Neuronal stem cell (in vitro differentiated cells): ENCODE measurements at regions not wholly inside any gene's neighbourhood (a gene's known extent, or its start where the extent isn't known, plus 50 kb on each side); places are given as distances from the start of the nearest gene placed in this dataset.

ENCODE experiments used
- DNase-seq: peaks from one replicate; pipeline ENCODE4 v3.0.0-alpha.2; 2013; ENCODE audit warnings: low spot score
- H2AFZ ChIP-seq: one replicate; pipeline ENCODE4 v1.6.1; 2013; ENCODE audit warnings: mild to moderate bottlenecking, low read length, inconsistent platforms
- H2AK5ac ChIP-seq: 2 replicates; pipeline ENCODE4 v1.6.1; 2013; ENCODE audit warnings: low read depth, mild to moderate bottlenecking, inconsistent platforms, low read length, moderate library complexity, mixed read lengths
- H2BK120ac ChIP-seq: 2 replicates; pipeline ENCODE4 v1.6.1; 2013; ENCODE audit warnings: low read depth, mild to moderate bottlenecking, inconsistent platforms, low read length, moderate library complexity, mixed read lengths
- H2BK12ac ChIP-seq: one replicate; pipeline ENCODE4 v1.6.1; 2013; ENCODE audit warnings: low read length, inconsistent platforms
- H2BK15ac ChIP-seq: 2 replicates; pipeline ENCODE4 v1.6.1; 2013; ENCODE audit warnings: mild to moderate bottlenecking, low read length, inconsistent platforms, mixed read lengths
- H2BK5ac ChIP-seq: one replicate; pipeline ENCODE4 v1.6.1; 2013; ENCODE audit warnings: inconsistent platforms, mild to moderate bottlenecking, low read length, moderate library complexity
- H3K14ac ChIP-seq: one replicate; pipeline ENCODE4 v1.6.1; 2013; ENCODE audit warnings: low read length, inconsistent platforms
- H3K18ac ChIP-seq: 2 replicates; pipeline ENCODE4 v1.6.1; 2013; ENCODE audit warnings: low read length, inconsistent platforms
- H3K23ac ChIP-seq: 2 replicates; pipeline ENCODE4 v1.6.1; 2013; ENCODE audit warnings: low read depth, mild to moderate bottlenecking, mixed read lengths, low read length, inconsistent platforms; ENCODE audit not compliant: poor library complexity
- H3K27ac ChIP-seq: replicated peaks from 3 replicates; pipeline ENCODE4 v1.5.1; 2013; ENCODE audit warnings: low read length, inconsistent platforms
- H3K27me3 ChIP-seq, 3 experiments: 2 replicates each; pipeline ENCODE4 v1.6.1; 2013; ENCODE audit warnings: low read length in 3 of 3, mild to moderate bottlenecking in 2 of 3, inconsistent platforms in 1 of 3, low read depth in 1 of 3, mixed read lengths in 1 of 3, moderate library complexity in 1 of 3; ENCODE audit not compliant: control insufficient read depth in 3 of 3, insufficient read depth in 3 of 3
- H3K36me3 ChIP-seq, 2 donors: replicated peaks in 1 of 2; 2 replicates each; pipeline ENCODE4 v1.6.1; 2013; ENCODE audit warnings: low read length in 2 of 2; ENCODE audit not compliant: control insufficient read depth in 2 of 2, insufficient read depth in 2 of 2
- H3K4ac ChIP-seq: 2 replicates; pipeline ENCODE4 v1.6.1; 2013; ENCODE audit warnings: inconsistent platforms, mild to moderate bottlenecking, low read length, moderate library complexity
- H3K4me1 ChIP-seq, 2 donors: 1 replicate in 1 of 2; 2 replicates in 1 of 2; pipeline ENCODE4 v1.6.1; 2013; ENCODE audit warnings: low read length in 2 of 2, low read depth in 1 of 2; ENCODE audit not compliant: control insufficient read depth in 2 of 2, insufficient read depth in 1 of 2
- H3K4me2 ChIP-seq: one replicate; pipeline ENCODE4 v1.6.1; 2013; ENCODE audit warnings: mild to moderate bottlenecking, low read length, inconsistent platforms; ENCODE audit not compliant: insufficient read depth, poor library complexity, severe bottlenecking
- H3K4me3 ChIP-seq, 2 donors: 2 replicates each; pipeline ENCODE4 v1.5.1; 2013; ENCODE audit warnings: low read length in 2 of 2, mild to moderate bottlenecking in 2 of 2, inconsistent platforms in 1 of 2, moderate library complexity in 1 of 2
- H3K79me1 ChIP-seq: one replicate; pipeline ENCODE4 v1.6.1; 2013; ENCODE audit warnings: low read depth, mild to moderate bottlenecking, inconsistent platforms, low read length, moderate library complexity
- H3K9ac ChIP-seq: one replicate; pipeline ENCODE4 v1.6.1; 2013; ENCODE audit warnings: mild to moderate bottlenecking, low read depth, low read length, inconsistent platforms; ENCODE audit not compliant: poor library complexity
- H3K9me3 ChIP-seq, 2 donors: replicated peaks in 1 of 2; 2 replicates each; pipeline versions ENCODE3 to v1.6.1; 2013; ENCODE audit warnings: low read length in 2 of 2, mild to moderate bottlenecking in 2 of 2, inconsistent platforms in 1 of 2, low read depth in 1 of 2, mixed read lengths in 1 of 2, moderate library complexity in 1 of 2; ENCODE audit not compliant: control insufficient read depth in 2 of 2, insufficient read depth in 1 of 2
- H4K8ac ChIP-seq: one replicate; pipeline ENCODE4 v1.6.1; 2013; ENCODE audit warnings: low read depth, mild to moderate bottlenecking, inconsistent platforms, low read length, moderate library complexity
- H4K91ac ChIP-seq: one replicate; pipeline ENCODE4 v1.6.1; 2013; ENCODE audit warnings: low read length, low read depth, mild to moderate bottlenecking, inconsistent platforms; ENCODE audit not compliant: poor library complexity
- WGBS, 2 donors: extraction: QIAGEN DNeasy Blood & Tissue Kit; methylation state at CpG; one replicate each; pipeline ENCODE4 v1.1.7; 2013; ENCODE audit warnings: missing lambda C conversion rate in 2 of 2, mixed read lengths in 1 of 2; ENCODE audit not compliant: insufficient read length in 2 of 2, insufficient replicate concordance in 1 of 2; ENCODE audit errors: extremely low coverage in 2 of 2; 5-methylcytosine and 5-hydroxymethylcytosine counted together

GRCh38 chr7:112882511-112882910, 92.3 kb upstream of the TMEM168 start:
- Histone ChIP-seq H2AK5ac (no peak overlapping the region), H4K8ac (no peak overlapping the region), H3K14ac (no peak overlapping the region), H3K79me1 (peaks cover 6% of the 10 kb centered on the region), H3K9ac (no peak overlapping the region), H3K9me3 (no peaks in the 10 kb centered on the region), H3K27ac (no peak overlapping the region), H2BK15ac (no peak overlapping the region), H3K27me3 (no peaks in the 10 kb centered on the region), H3K23ac (no peak overlapping the region), H2BK5ac (no peak overlapping the region), H3K4me2 (no peak overlapping the region), H3K4me1 (peaks cover 0 to 3% of the 10 kb centered on the region in 2 donors), H3K36me3 (peaks cover 0 to 4% of the 10 kb centered on the region in 2 donors), H3K4ac (no peak overlapping the region), H3K4me3 (no peak overlapping the region), H4K91ac (no peak overlapping the region), H2BK120ac (no peak overlapping the region), H3K18ac (no peak overlapping the region), H2BK12ac (no peak overlapping the region), H2AFZ (no peak overlapping the region)
- DNase-seq, result no peak
- WGBS, 2 donors, result 100% methylated on average over 1 of the region's 3 CpGs; no CpG with 5 or more reads in 1 of the 2 donors

GRCh38 chr7:112882022-112882421, 91.8 kb upstream of the TMEM168 start:
- H3K4me2 ChIP-seq, result no peak overlapping the region
- no peak overlapping the region for H3K14ac ChIP-seq
- DNase-seq, result no peak
- H3K4me1 ChIP-seq, result peaks cover 0 to 3% of the 10 kb centered on the region in 2 donors
- peaks cover 6% of the 10 kb centered on the region for H3K79me1 ChIP-seq
- H3K18ac ChIP-seq, result no peak overlapping the region
- no peak overlapping the region for H2BK120ac ChIP-seq
- no peak overlapping the region for H2BK12ac ChIP-seq
- H2AFZ ChIP-seq, result no peak overlapping the region
- no peak overlapping the region for H3K9ac ChIP-seq
- no peak overlapping the region for H3K4me3 ChIP-seq
- no peaks in the 10 kb centered on the region for H3K9me3 ChIP-seq
- no CpG with 5 or more reads among the region's 4 CpGs for WGBS, 2 donors
- H4K91ac ChIP-seq, result no peak overlapping the region
- H4K8ac ChIP-seq, result no peak overlapping the region
- H2BK15ac ChIP-seq, result no peak overlapping the region
- no peaks in the 10 kb centered on the region for H3K27me3 ChIP-seq
- peak overlapping the region; percentile 69 for H3K23ac ChIP-seq
- no peak overlapping the region for H3K27ac ChIP-seq
- H2AK5ac ChIP-seq, result no peak overlapping the region
- H3K4ac ChIP-seq, result no peak overlapping the region
- no peak overlapping the region for H2BK5ac ChIP-seq
- peaks cover 0 to 5% of the 10 kb centered on the region in 2 donors for H3K36me3 ChIP-seq

GRCh38 chr7:112880818-112881418, 90.7 kb upstream of the TMEM168 start:
- Histone ChIP-seq H3K14ac (no peak overlapping the region), H4K8ac (peak overlapping the region; percentile 48), H3K4me1 (peaks cover 0 to 3% of the 10 kb centered on the region in 2 donors), H4K91ac (no peak overlapping the region), H3K27ac (no peak overlapping the region), H2BK120ac (no peak overlapping the region), H2BK12ac (no peak overlapping the region), H2AK5ac (no peak overlapping the region), H3K4ac (no peak overlapping the region), H2BK15ac (no peak overlapping the region), H3K18ac (peak overlapping the region; percentile 64), H2BK5ac (no peak overlapping the region), H3K79me1 (peaks cover 6% of the 10 kb centered on the region), H3K27me3 (no peaks in the 10 kb centered on the region), H3K4me3 (no peak overlapping the region), H3K9me3 (no peaks in the 10 kb centered on the region), H3K23ac (no peak overlapping the region), H3K36me3 (peaks cover 0 to 5% of the 10 kb centered on the region in 2 donors), H2AFZ (no peak overlapping the region), H3K4me2 (no peak overlapping the region), H3K9ac (peak overlapping the region; percentile 44)
- WGBS, 2 donors, result no CpG with 5 or more reads among the region's 10 CpGs
- DNase-seq, result no peak

- no peak overlapping the region for H3K4me3 ChIP-seq
- WGBS, 2 donors, result no CpG with 5 or more reads among the region's 7 CpGs
Measured at GRCh38 chr7:112877691-112878460, 87.7 kb upstream of the TMEM168 start.

More at GRCh38 chr7:112877691-112878460, 87.7 kb upstream of the TMEM168 start:
- no peak overlapping the region for H2BK5ac ChIP-seq
- H3K27me3 ChIP-seq, result no peaks in the 10 kb centered on the region
- no peak overlapping the region for H2AK5ac ChIP-seq
- no peak overlapping the region for H3K4me2 ChIP-seq
- H4K91ac ChIP-seq, result no peak overlapping the region
- no peak overlapping the region for H2AFZ ChIP-seq
- H3K23ac ChIP-seq, result no peak overlapping the region
- H4K8ac ChIP-seq, result no peak overlapping the region
- H3K4me1 ChIP-seq, result peaks cover 0 to 3% of the 10 kb centered on the region in 2 donors
- no peak overlapping the region for H3K14ac ChIP-seq
- no peak overlapping the region for H2BK120ac ChIP-seq
- H3K36me3 ChIP-seq, result peaks cover 0 to 5% of the 10 kb centered on the region in 2 donors
- no peaks in the 10 kb centered on the region for H3K9me3 ChIP-seq
- H2BK12ac ChIP-seq, result no peak overlapping the region
- H2BK15ac ChIP-seq, result no peak overlapping the region
- H3K18ac ChIP-seq, result no peak overlapping the region
- no peak overlapping the region for H3K4ac ChIP-seq
- H3K79me1 ChIP-seq, result peaks cover 5% of the 10 kb centered on the region
- no peak overlapping the region for H3K27ac ChIP-seq
- no peak overlapping the region for H3K9ac ChIP-seq
- DNase-seq, result no peak
